NCI-H1694 treated with DMSO at 0.1 percent for 48 hours (cell line): ENCODE measurements at regions not wholly inside any gene's neighbourhood (a gene's known extent, or its start where the extent isn't known, plus 50 kb on each side); places are given as distances from the start of the nearest gene placed in this dataset.
A peak's percentile ranks its signal among the peaks of the same experiment; 100 is the strongest.
"Not testable (repeated sequence)": the region's sequence is repeated elsewhere in the genome, so short reads cannot be mapped to it uniquely, and the experiment has no call there.

Experiments used
- DNase-seq: peaks from one replicate; lab custom pipeline; 2025; lab: John Stamatoyannopoulos, UW

- DNase-seq: no peak
Observed at GRCh38 chr20:4635781-4636180, 50.5 kb upstream of the PRNP start.

DNA sequence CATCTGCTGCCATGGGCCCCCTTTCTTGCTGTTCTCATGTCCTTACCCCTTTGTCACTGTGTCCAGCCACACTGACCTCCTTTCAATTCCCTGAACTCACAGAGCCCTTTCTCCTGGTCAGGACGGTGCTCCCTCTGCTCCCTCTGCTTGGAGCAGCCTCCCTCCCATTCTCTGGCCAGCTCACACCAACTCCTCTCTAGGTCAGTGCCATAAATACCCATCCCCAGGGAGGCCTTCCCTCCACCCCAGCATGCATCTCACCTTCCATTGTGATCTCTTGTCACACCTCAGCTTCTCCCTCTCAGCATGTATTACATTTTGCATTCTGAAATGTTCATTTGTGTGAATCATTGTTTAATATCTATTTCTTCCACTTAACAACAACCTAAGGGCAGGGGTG, 50.9 kb upstream of the PRNP start:
- DNase-seq: no peak

- DNase-seq: no peak
Observed at GRCh38 chr20:4633780-4634179, 52.5 kb upstream of the PRNP start.

DNA sequence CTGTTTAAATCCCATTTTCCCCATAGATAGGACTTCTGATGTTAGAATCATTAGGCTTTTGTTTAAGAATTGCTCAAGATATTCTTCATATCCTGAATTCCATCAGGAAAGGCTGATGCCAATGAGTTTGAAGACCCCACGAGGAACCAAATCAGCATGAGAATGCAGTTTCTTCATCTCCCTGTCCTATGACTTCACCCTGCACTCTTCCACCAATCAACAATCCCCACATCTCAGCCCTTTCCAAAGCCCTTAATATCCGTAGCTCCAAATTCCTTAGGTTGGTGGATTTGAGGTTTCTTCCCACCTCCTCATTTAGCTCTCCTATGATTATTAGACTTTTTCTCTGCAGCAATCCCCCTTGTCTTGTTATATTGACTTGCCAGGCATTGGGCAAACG, 52.9 kb upstream of the PRNP start:
- DNase-seq: no peak

- DNase-seq: no peak
Observed at GRCh38 chr20:4632876-4633275, 53.4 kb upstream of the PRNP start.

DNA sequence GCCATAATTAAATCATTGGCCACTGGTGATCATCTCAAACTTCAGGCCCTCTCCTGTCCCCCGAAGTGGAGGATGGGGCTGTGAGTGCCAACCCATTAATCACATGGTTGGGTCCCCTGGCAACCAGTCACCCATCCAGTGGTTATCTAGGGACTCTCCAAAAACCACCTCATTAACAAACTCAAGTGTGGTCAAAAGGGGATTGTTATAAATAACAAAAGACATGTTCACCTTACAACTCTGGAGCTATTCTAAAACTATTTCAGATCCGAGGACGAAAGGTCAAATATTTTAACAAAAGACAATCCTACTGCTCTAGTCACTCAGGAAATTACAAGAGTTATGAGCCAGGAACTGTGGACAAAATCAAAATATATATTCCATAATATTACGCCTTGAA, 60.0 kb upstream of the PRNP start:
- no peak for DNase-seq

DNA sequence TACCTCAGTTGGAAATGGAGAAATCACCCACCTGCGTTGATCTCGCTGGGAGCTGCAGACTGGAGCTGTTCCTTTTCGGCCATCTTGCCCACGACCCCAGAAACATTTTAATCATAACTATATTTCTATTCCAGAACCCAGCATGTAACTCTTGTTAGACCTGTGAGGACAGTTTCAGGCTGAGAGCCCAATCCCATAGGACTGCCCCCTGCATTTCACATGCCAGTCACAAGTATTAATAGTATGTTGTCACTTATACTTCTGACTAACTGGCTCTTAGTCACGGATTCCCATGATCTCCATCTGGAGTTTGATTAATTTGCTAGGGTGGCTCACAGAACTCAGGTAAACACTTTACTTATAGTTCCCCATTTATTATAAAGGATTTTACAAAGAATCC, 60.6 kb upstream of the PRNP start:
- no peak for DNase-seq

DNA sequence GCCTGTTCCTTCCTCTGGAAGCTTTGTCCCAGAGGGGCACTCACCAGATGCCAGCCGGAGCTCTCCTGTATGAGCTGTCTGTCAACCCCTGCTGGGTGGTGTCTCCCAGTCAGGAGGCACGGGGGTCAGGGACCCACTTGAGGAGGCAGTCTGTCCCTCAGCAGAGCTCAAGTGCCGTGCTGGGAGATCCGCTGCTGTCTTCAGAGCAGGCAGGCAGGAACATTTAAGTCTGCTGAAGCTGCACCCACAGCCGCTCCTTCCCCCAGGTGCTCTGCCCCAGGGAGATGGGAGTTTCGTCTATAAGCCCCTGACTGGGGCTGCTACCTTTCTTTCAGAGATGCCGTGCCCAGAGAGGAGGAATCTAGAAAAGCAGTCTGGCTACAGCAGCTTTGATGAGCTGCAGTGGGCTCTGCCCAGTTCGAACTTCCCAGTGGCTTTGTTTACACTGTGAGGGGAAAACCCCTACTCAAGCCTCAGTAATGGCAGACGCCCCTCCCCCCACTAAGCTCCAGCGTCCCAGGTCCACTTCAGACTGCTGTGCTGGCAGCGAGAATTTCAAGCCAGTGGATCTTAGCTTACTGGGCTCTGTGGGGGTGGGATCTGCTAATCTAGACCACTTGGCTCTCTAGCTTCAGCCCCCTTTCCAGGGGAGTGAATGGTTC, 61.5 kb upstream of the PRNP start:
- not testable (repeated sequence) for DNase-seq

- not testable (repeated sequence) for DNase-seq
Observed at GRCh38 chr20:4619144-4619543, 67.1 kb upstream of the PRNP start.

DNA sequence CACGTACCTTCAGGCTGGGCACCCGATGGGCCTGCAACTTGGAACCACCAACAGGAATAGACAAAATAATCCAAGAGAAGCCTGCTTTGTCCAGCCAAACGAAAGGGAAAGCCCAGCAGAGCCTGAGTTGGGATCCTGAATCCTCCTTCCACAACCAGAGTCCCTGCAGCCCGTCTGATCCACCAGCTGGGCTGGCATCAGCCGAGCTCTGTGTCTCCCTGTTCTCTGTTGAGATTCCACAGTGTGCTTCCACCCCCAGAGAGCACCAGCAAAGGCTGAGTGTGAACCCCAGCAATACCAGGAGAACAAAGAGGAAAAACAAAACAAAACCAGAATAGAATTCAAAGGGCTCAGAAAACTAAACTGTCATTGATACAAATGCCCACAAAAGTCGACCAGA, 68.8 kb upstream of the PRNP start:
- no peak for DNase-seq

- DNase-seq: no peak
Observed at GRCh38 chr20:4617019-4617418, 69.2 kb upstream of the PRNP start.

GRCh38 chr20:4613718-4614620, 72.3 kb upstream of the PRNP start:
- peak; percentile 12 for DNase-seq

DNA sequence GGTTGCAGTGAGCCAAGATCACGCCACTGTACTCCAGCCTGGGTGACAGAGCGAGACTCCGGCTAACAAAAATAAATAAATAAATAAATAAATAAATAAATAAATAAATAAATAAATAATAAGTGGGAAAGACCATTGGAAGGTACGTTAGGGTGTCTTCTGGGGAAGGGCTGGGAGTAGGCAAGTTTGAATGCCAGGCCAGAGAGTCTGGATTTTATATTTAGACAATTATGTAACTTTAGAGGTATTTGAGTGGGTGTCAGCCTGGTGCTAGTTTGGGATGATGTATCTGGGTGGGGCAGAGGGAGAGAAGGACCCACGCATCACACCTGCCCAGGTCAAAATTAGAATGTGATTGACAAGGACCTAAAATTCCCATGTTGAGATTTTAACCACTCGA, 73.1 kb upstream of the PRNP start:
- DNase-seq: no peak

- no peak for DNase-seq
Observed at GRCh38 chr20:4610871-4611270, 75.4 kb upstream of the PRNP start.

- no peak for DNase-seq
Observed at GRCh38 chr20:4609511-4609910, 76.7 kb upstream of the PRNP start.

DNA sequence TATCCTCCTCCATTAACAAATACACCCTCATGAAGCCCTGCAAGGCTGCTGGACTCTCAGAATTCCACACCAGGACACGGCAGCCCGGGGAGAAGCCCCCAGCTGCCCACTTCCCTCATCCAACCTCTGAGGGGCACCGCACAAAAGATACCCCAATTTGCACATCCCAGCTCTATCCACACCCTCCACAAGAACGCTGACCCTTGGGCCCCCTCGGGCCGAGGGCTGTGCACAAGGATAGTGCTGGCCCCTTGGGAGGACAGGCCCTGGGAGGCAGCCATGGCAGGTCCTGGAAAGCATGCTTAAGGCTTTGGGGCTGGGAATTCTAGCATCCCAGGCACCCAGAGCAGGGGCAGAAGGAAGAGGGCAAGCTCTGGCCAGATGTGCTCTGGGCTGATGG, 77.4 kb upstream of the PRNP start:
- no peak for DNase-seq

GRCh38 chr20:4607287-4607713, 79.0 kb upstream of the PRNP start:
- DNase-seq: peak; percentile 24

DNA sequence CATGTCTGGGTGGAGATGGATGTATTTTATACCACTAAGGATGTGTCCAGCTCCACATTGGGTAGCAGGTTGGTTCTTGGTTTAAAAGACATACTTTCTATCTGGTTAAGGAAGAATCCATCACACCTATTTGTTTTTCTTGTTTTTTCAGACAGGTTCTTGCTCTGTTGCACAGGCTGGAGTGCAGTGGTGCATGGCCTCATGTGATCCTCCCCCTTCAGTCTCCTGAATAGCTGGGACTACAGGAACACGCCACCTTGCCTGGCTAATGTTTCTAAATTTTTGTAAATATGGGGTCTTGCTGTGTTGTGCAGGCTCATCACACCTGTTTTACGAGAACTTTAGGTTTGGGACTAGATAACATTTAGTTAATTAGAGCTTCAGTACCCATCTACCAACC, 80.2 kb upstream of the PRNP start:
- no peak for DNase-seq

GRCh38 chr20:4605166-4605565, 81.1 kb upstream of the PRNP start:
- no peak for DNase-seq

GRCh38 chr20:4604580-4604979, 81.7 kb upstream of the PRNP start:
- DNase-seq: no peak

DNA sequence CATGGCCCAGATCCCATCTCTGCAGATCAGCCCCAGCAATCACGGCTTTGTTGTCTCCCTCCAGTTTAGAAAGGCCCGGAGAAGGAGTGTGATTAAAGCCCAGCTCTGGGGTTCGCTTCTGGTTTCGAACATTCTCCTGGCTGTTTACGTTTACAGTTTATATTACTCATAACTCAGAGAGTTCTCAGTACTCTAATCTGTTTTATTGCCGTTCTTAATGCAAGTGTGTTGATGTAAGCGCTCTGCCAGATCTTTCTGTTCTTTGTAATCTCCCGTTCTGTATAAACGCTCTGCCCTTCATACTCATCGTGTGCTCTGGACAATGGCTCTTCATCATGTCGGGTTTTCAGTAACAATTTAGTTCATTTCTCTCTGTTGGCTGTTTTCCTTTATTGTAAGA, 82.5 kb upstream of the PRNP start:
- no peak for DNase-seq

- no peak for DNase-seq
Observed at GRCh38 chr20:4602297-4602631, 84.0 kb upstream of the PRNP start.

DNA sequence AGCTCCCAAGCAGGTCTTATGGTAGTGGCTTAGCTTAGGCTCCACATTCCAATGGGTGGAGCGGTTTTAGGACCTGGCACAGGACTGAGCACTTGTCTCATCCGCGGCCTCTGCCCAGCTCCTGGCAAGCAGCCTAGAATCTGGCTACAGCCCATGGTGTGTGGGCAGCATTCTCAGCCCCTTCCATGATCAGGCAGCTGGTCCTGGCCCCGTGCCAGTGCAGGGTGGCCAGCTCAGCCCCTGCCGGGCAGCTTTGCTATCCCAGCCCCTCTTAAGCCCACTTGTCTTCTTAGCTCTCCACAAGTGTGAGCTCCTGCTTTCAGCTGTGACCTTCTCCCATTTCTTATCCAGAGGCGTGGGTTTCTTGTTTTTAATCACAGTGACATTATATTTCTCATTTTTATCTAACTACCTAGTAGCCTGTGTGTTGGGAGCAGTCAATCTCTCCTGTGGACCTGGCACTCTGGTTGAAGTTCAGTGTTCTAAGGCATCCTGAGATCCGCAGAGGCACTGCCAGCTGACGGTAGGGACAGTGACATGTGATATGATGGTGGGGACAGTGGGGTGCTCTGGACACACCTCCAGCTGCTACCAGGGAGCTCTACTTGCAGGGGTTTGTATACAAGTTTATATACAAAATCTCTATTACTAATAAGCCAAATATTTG, 84.5 kb upstream of the PRNP start:
- no peak for DNase-seq
